Activated CD4-positive, alpha-beta memory T cell treated with anti-CD3 and anti-CD28 coated beads for 36 hours (primary cell): ENCODE measurements at regions not wholly inside any gene's neighbourhood (a gene's known extent, or its start where the extent isn't known, plus 50 kb on each side); places are given as distances from the start of the nearest gene placed in this dataset.

ENCODE experiments used
- CTCF ChIA-PET: fragments of 350-600 bp; sonication (Branson Sonifier 250); formaldehyde crosslinking; loops from one replicate; lab custom pipeline; 2021; ENCODE audit warnings: antibody characterized with exemption, inconsistent platforms; lab: Charles Lee
- POLR2A ChIA-PET: fragments of 350-600 bp; sonication (Branson Sonifier 250); formaldehyde crosslinking; loops from one replicate; lab custom pipeline; 2021; ENCODE audit warnings: antibody characterized with exemption; lab: Charles Lee
- DNase-seq: peaks from one replicate; pipeline ENCODE4 v3.0.0-alpha.2; 2020
- H3K27ac Mint-ChIP-seq: one replicate; pipeline ENCODE4 v1.8.0; 2021; ENCODE audit warnings: mixed read lengths
- H3K27me3 Mint-ChIP-seq: one replicate; pipeline ENCODE4 v1.8.0; 2021; ENCODE audit warnings: mixed read lengths
- H3K36me3 Mint-ChIP-seq: one replicate; pipeline ENCODE4 v1.8.0; 2021; ENCODE audit warnings: mixed read lengths
- H3K4me1 Mint-ChIP-seq: one replicate; pipeline ENCODE4 v1.8.0; 2021; ENCODE audit warnings: low read depth, mixed read lengths
- H3K4me3 Mint-ChIP-seq: one replicate; pipeline ENCODE4 v1.8.0; 2021; ENCODE audit warnings: mild to moderate bottlenecking, mixed read lengths
- H3K9me3 Mint-ChIP-seq: one replicate; pipeline ENCODE4 v1.8.0; 2021; ENCODE audit warnings: mixed read lengths
- intact Hi-C: fragments of 100-400 bp; cut with micrococcal nuclease; formaldehyde crosslinking; loops from one replicate; pipeline ENCODE4 v1.15.1; 2023

DNA sequence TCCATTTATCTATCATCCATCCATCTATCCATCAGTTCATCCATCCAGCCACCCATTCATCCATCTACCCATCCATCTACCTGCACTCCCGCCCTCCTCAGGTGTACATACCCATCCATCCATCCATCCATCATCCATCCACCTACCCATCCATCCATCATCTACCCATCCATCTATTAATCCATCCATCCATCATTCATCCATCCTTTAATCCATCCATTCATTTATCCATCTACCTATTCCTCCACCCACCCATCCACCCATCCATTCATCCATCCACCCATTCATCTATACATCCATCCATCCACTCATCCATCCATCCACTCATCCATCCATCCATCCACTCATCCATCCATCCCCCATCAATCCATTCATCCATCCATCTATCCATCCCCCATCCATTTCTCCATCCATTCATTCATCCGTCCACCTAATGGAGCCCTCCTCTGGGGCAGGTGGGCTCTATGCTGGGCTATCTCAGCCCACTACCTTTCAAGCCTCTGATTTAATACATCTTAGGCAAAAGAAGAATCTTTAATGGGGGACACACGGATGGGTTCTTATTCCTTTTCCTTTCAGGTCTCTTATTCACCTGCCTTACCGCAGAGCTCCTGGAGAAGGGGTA lies 178.9 kb downstream of the URI1 start:
- Mint-ChIP-seq H3K9me3 (no peaks in the 10 kb centered on the region), H3K27me3 (peaks cover 1% of the 10 kb centered on the region), H3K4me3 (no peak overlapping the region), H3K27ac (no peak overlapping the region), H3K4me1 (no peaks in the 10 kb centered on the region), H3K36me3 (no peaks in the 10 kb centered on the region)
- POLR2A ChIA-PET, result no interaction called here
- DNase-seq, result no peak
- intact Hi-C loops, result no loop called here
- CTCF ChIA-PET, result no interaction called here

DNA sequence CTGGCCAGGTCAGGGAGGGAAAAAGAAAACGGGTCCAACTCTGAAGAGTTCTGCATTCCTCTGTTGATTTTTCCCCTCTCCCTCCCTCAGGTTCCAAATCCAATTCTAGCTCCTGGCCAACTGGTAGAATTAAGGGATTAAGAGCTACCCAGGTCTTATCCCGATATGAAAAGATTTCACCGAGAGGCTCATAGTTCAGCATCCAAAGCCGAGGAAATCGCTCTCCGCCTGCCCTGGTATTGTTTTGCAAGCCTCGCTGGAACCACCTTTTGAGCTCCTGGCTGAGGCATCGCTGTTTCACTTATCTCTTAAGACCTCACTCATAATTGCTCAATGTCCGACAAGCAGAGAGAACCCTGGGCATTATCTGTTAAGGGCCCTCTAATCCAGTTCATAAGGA lies 180.4 kb downstream of the URI1 start:
- Mint-ChIP-seq H3K27ac (no peak overlapping the region), H3K9me3 (no peaks in the 10 kb centered on the region), H3K4me3 (no peak overlapping the region), H3K36me3 (no peaks in the 10 kb centered on the region), H3K27me3 (peaks cover 1% of the 10 kb centered on the region), H3K4me1 (no peaks in the 10 kb centered on the region)
- intact Hi-C loops, result no loop called here
- ChIA-PET CTCF (no interaction called here), POLR2A (no interaction called here)
- no peak for DNase-seq

DNA sequence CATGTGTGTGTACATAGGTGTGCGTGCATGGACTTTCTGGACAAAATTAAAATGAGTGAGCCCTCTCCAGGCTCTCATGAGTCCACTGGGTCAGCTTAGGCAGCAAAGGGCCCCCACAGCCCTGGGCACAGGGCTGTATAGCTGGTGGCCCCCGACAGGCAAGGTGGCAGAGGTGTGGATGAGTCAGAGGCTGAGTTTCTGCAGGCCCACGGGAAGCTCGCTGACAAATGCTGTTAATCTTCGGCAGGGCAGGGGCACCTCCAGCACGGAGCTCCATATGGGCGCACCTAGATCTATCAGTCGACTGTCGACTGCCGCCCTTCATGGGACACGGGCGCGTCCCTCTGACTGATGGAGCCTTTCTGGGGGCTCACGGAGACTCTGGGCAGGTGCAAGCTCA lies 181.1 kb downstream of the URI1 start:
- CTCF ChIA-PET, result no interaction called here
- H3K27ac Mint-ChIP-seq, result no peak overlapping the region

DNA sequence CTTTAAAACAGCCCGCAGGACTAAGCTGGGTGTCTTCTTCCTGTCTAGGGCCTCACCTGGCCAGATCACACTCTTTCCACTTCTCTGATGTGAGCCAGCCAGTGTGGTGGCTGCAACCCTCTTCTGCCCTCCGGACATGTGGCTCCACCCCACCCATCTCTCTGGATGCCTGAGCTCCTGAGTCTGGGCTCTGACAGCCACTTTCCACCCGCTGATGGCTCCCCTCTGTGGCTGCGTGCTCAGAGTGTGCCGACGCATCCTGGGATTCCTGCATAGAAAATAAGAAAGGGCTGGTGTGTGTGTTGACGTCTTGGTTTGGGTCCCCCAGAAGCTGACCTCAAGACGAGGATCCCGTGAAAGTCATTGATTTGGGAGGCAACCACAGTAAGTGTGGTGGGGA lies 181.6 kb downstream of the URI1 start:
- POLR2A ChIA-PET, result no interaction called here

More for the DNA sequence above, 181.1 kb downstream of the URI1 start:
- no peaks in the 10 kb centered on the region for H3K36me3 Mint-ChIP-seq
- no peak overlapping the region for H3K4me3 Mint-ChIP-seq
- intact Hi-C loops, result no loop called here
- no peaks in the 10 kb centered on the region for H3K4me1 Mint-ChIP-seq
- H3K9me3 Mint-ChIP-seq, result no peaks in the 10 kb centered on the region
- no peak for DNase-seq
- peaks cover 1% of the 10 kb centered on the region for H3K27me3 Mint-ChIP-seq
- POLR2A ChIA-PET, result no interaction called here

DNA sequence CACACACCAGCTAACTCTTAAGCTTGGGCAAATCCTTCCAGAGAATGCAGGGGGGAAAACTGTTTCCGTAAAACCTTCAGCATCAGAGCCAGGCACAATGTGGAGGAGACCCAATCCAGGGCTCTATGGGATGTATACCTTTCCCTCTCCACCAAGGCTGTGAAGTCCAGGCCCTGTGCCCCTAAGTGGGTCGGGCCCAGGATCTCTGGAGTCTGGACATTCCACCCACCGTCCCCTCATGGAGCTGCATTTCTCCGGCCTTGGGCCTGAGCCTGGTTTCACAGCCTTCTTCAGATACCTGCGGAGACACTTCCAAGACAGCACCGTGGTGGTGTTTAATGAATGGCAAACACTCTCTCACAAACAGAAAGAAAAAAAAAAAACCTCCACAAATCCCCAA lies 186.2 kb downstream of the URI1 start:
- Mint-ChIP-seq H3K27ac (no peak overlapping the region), H3K4me1 (no peaks in the 10 kb centered on the region), H3K36me3 (no peaks in the 10 kb centered on the region), H3K9me3 (no peaks in the 10 kb centered on the region), H3K4me3 (no peak overlapping the region), H3K27me3 (no peaks in the 10 kb centered on the region)
- CTCF ChIA-PET, result no interaction called here
- DNase-seq, result no peak
- intact Hi-C loops, result no loop called here
- POLR2A ChIA-PET, result no interaction called here

More for the DNA sequence above, 181.6 kb downstream of the URI1 start:
- no peaks in the 10 kb centered on the region for H3K9me3 Mint-ChIP-seq
- H3K36me3 Mint-ChIP-seq, result no peaks in the 10 kb centered on the region
- CTCF ChIA-PET, result no interaction called here
- no peak for DNase-seq
- intact Hi-C loops, result no loop called here
- H3K27me3 Mint-ChIP-seq, result peaks cover 1% of the 10 kb centered on the region
- H3K27ac Mint-ChIP-seq, result no peak overlapping the region
- H3K4me3 Mint-ChIP-seq, result no peak overlapping the region
- no peaks in the 10 kb centered on the region for H3K4me1 Mint-ChIP-seq

DNA sequence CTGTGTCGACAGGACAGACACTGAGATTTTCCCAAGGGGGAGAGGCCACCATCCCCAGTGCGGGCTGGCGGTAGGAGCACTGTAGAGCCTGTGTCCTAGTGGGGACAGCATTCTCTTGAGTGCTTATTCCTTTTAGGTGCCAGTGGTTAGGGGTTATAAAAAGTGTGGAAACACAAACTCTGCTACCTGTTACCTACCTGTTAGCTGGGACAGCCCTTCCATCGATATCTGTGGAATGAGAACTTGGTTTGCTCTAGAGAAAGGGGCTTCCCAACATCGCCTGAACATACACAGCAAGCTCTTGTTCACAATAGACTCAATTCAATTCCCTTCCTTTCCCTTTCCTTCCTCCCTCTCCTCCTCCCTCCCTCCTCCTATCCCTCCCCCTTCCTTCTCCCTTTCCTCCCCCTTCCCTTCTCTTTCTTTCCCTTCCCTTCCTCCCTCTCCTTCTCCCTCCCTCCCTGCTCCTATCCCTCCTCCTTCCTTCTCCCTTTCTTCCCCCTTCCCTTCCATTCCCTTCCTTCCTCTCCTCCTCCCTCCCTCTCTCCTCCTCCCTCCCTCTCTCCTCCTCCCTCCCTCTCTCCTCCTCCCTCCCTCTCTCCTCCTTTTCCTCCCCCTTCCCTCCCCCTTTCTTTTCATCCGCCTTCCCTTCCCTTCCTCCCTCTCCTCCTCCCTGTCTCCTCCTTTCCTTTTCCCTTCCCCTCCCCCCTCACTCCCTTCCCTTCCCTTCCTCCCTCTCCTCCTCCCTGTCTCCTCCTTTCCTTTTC lies 188.5 kb downstream of the URI1 start:
- Mint-ChIP-seq H3K4me3 (no peak overlapping the region), H3K4me1 (no peaks in the 10 kb centered on the region), H3K27ac (no peak overlapping the region), H3K27me3 (peaks cover 1% of the 10 kb centered on the region), H3K9me3 (no peaks in the 10 kb centered on the region), H3K36me3 (no peaks in the 10 kb centered on the region)
- CTCF ChIA-PET, result no interaction called here
- POLR2A ChIA-PET, result no interaction called here
- DNase-seq, result no peak
- intact Hi-C loops, result no loop called here

DNA sequence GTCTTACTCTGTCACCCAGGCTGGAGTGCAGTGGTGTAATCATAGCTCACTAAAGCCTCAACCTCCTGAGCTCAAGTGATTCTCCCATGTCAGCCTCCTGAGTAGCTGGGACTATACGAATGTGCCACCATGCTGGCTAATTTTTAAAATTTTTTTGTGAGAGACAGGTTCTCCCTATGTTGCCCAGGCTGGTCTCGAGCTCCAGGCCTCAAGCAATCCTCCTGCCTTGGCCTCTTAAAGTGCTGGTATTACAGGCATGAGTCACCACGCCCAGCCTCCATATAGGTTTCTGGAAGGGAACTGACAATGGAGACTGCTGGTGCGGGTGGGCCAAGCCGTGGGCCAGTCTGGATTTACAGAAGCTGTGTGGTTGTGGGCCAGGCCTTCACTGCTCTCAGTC lies 189.2 kb downstream of the URI1 start:
- Mint-ChIP-seq H3K27me3 (peaks cover 1% of the 10 kb centered on the region), H3K36me3 (no peaks in the 10 kb centered on the region), H3K9me3 (no peaks in the 10 kb centered on the region), H3K27ac (no peak overlapping the region), H3K4me3 (no peak overlapping the region), H3K4me1 (no peaks in the 10 kb centered on the region)
- ChIA-PET CTCF (no interaction called here), POLR2A (no interaction called here)
- DNase-seq, result no peak
- intact Hi-C loops, result no loop called here

DNA sequence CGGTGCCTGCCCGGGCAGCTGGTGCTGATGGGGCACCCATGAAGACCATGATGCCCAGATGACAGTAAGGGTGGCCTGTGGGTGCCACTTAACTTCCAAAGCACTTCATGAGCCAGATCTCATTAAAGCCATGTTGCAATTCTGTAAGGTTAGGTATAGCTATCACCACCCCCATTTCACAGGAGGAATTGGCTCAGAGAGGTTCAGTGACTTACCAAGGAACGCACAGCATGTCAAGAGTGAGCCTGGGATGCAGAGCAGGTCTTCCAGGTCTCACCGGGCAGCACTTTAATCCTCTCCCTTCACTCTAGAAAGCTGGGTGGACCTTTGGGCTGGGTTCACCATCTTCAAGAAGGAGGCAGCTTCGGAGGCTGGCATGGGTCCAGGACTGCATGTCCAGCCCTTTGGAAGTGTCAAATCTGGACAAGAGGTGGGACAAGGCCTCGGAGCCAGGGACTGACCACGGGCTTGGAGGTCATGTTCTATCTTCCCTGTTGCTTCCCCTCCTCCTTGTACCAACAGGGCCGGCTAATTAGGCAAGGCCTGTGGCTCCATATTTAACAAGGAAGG lies 189.8 kb downstream of the URI1 start:
- peaks cover 1% of the 10 kb centered on the region for H3K27me3 Mint-ChIP-seq
- H3K27ac Mint-ChIP-seq, result no peak overlapping the region
- H3K36me3 Mint-ChIP-seq, result no peaks in the 10 kb centered on the region
- ChIA-PET CTCF (no interaction called here), POLR2A (no interaction called here)
- no peak overlapping the region for H3K4me3 Mint-ChIP-seq
- no peak for DNase-seq
- H3K9me3 Mint-ChIP-seq, result no peaks in the 10 kb centered on the region
- H3K4me1 Mint-ChIP-seq, result no peaks in the 10 kb centered on the region
- intact Hi-C loops, result no loop called here

DNA sequence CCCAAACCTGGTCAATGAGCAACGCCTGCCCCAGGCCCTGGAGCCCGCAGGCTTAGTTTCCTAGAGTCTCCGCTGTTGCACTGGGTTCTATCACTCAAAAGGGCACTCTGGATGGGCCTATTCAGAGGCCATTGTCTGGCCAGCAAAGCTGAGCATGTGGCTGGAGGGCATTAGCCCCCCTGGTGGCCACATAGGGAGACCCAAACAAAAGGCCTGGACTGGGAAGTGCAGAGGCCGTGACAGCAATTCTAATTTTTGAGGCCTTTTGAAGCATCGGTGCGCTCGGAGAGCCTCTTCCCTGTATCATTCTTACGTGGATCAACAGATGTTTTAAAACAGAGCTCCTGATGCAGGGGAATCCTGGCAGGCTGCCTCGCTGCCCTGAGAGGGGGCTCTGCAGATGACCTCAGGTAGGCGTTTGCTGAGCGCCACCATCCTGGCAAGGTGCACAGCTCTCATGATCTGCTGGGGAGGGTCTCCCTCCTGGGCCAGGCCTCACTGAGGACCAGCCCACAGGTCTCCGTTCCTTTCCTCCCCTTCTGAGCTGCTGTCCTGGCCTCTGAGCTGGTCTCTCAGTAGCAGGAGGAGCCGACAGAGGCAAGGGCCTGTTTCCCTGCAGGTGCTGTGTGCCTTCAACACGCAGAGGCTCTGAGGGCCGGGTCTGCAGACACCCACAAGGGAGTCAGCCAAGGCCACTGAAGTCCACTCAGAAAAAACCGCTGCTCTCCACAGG lies 190.5 kb downstream of the URI1 start:
- Mint-ChIP-seq H3K27ac (no peak overlapping the region), H3K27me3 (peaks cover 1% of the 10 kb centered on the region), H3K36me3 (no peaks in the 10 kb centered on the region), H3K4me3 (no peak overlapping the region), H3K9me3 (no peaks in the 10 kb centered on the region), H3K4me1 (no peaks in the 10 kb centered on the region)
- POLR2A ChIA-PET, result no interaction called here
- no peak for DNase-seq
- CTCF ChIA-PET, result no interaction called here
- intact Hi-C loops, result no loop called here

DNA sequence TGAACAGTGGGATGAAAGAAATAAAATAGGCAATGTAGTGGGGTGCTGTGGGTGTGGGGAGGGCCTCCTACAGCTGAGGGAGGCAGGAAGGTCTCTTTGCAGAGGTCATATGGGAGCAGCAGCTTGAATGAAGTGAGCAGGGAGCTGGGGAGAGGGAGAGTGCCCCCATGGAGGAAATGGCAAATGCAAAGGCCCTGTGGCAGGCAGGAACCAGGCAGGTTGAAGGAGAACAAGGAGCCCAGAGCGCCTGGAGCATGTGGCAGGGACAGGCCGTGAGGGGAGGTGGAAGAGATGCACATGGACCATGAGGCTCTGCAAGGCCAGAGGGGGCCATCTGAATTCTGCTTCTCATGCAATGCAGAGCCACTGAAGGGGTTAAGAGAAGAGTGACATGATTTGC lies 191.8 kb downstream of the URI1 start:
- DNase-seq, result no peak
- Mint-ChIP-seq H3K36me3 (no peaks in the 10 kb centered on the region), H3K4me3 (no peak overlapping the region), H3K27me3 (peaks cover 1% of the 10 kb centered on the region), H3K27ac (no peak overlapping the region), H3K4me1 (no peaks in the 10 kb centered on the region), H3K9me3 (no peaks in the 10 kb centered on the region)
- intact Hi-C loops, result no loop called here
- ChIA-PET POLR2A (no interaction called here), CTCF (no interaction called here)

DNA sequence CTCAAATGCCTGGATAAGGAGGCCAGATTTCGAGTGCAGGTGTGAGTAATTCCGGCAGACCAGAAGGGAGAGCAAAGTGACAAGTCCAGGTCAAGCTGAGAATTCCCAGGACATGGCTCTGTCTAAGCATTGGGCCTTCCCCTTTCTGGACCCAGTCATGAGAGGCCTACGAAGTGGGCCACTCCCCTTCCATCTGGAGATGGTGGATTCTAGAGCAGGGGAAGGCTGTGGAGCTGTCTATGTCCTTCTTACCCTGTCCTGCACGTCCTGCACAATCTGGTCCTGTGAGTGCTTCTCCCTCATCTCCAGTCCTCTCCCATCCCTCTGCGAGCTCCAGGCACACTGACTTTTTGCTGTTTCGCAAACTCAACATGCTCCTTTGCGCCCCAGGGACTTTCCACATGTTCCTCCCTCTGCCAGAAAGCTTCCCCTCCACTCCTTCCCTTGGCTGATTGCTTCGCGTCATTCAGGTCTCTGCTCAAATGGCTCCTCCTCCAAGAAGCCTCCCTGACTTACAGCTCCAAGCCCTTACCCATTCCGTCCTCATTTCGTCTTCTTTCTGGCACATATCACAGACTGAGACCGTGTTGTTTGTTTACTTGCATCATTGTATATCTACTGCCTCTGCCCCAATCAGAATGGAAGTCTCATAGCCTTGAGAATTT lies 193.2 kb downstream of the URI1 start:
- Mint-ChIP-seq H3K4me1 (no peaks in the 10 kb centered on the region), H3K27ac (no peak overlapping the region), H3K36me3 (no peaks in the 10 kb centered on the region), H3K4me3 (no peak overlapping the region), H3K27me3 (peaks cover 1% of the 10 kb centered on the region), H3K9me3 (no peaks in the 10 kb centered on the region)
- CTCF ChIA-PET, result no interaction called here
- intact Hi-C loops, result no loop called here
- POLR2A ChIA-PET, result no interaction called here
- DNase-seq, result no peak

DNA sequence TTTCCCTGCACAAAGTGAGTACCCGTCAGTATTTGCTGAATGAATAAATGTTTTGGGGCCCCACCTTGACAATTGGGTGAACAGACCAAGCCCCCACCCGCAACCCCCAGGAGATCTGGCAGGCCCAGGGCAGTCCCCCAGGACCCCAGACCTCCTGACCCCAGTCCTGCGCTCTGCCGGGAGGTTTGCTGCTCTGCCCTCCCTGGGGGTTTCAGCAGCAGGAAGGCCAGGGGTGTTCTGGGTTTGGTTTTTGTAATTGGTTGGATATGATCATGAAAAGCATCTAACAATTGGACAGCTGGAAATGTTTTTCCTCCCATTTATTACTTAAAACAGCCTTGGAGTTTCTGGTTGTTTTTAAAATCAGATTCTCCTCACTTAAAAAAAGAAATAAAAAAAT lies 193.8 kb downstream of the URI1 start:
- CTCF ChIA-PET, result no interaction called here
- POLR2A ChIA-PET, result no interaction called here
- intact Hi-C loops, result no loop called here
- peaks cover 1% of the 10 kb centered on the region for H3K27me3 Mint-ChIP-seq
- DNase-seq, result no peak
- H3K4me1 Mint-ChIP-seq, result no peaks in the 10 kb centered on the region
- no peaks in the 10 kb centered on the region for H3K36me3 Mint-ChIP-seq
- no peaks in the 10 kb centered on the region for H3K9me3 Mint-ChIP-seq
- no peak overlapping the region for H3K27ac Mint-ChIP-seq
- no peak overlapping the region for H3K4me3 Mint-ChIP-seq
